MM.1S (cell line): ENCODE measurements at regions not wholly inside any gene's neighbourhood (a gene's known extent, or its start where the extent isn't known, plus 50 kb on each side); places are given as distances from the start of the nearest gene placed in this dataset.

Experiments used
- EZH2 ChIP-seq: fragments of 300-600 bp; sonication (generic); optimal IDR thresholded peaks from 2 replicates; pipeline ENCODE3; 2017; ENCODE audit warnings: low read depth, mild to moderate bottlenecking, antibody characterized with exemption, low read length, mixed read lengths
- TF ChIP-seq, protein P1 (sequence below): fragments of 300-600 bp; sonication (generic); IDR thresholded peaks from 2 replicates; pipeline ENCODE4 v1.5.1; 2016; ENCODE audit warnings: antibody characterized with exemption, low read length, mixed read lengths

DNA sequence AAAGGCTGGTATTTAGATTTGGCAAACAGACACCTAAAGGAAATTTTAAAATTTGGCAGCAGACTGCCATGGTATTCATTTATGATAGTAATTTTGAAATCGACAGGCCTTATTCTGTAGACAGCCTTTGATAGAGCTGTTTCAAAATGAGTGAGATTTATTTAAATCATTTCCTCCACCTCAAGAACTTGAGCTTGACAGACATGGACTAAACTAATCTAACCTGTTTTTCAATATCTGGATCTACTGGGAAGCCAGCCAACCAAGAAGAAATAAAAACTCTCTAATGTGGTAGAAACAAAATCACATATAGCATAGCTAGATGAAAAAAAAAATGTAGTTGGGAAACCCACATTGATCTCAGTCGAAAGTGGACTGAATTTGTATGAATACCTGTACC lies 56.9 kb upstream of the RASA1 start:
- TF ChIP-seq, protein P1, sequence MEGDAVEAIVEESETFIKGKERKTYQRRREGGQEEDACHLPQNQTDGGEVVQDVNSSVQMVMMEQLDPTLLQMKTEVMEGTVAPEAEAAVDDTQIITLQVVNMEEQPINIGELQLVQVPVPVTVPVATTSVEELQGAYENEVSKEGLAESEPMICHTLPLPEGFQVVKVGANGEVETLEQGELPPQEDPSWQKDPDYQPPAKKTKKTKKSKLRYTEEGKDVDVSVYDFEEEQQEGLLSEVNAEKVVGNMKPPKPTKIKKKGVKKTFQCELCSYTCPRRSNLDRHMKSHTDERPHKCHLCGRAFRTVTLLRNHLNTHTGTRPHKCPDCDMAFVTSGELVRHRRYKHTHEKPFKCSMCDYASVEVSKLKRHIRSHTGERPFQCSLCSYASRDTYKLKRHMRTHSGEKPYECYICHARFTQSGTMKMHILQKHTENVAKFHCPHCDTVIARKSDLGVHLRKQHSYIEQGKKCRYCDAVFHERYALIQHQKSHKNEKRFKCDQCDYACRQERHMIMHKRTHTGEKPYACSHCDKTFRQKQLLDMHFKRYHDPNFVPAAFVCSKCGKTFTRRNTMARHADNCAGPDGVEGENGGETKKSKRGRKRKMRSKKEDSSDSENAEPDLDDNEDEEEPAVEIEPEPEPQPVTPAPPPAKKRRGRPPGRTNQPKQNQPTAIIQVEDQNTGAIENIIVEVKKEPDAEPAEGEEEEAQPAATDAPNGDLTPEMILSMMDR: no peak
- no peak for TF ChIP-seq EZH2
